ENCODE measurements at regions not wholly inside any gene's neighbourhood (a gene's known extent, or its start where the extent isn't known, plus 50 kb on each side); places are given as distances from the start of the nearest gene placed in this dataset.

DNA sequence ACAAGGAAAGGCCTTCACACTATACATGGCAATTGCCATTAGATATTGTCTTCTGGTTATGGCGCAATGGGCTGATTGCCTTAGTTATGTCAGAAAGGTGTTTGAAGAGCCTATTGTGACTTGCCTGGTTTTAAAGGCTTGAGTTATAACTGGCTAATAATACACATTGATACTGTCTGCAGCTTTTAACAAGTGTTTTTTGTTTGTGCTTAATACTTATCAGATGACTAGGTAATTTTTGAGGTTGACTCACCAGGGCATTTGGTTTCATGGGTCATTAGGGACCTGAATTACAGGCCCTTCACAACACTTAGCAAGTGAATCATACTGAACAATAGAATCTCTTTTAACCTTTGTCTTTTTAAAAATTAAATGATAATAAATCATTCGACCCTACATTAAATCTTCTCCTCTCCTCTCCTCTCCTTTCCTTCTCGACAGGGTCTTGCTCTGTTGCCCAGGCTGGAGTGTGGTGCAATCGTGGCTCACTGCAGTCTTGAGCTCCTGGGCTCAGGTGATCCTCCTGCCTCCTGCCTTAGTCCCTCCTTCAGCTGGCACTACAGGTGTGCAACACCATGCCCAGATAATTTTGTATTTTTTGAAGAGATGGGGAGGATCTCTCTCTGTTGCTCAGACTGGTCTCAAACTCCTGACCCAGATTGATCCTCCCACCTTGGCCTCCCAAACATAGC is 196.3 kb downstream of the JCAD start:
- Histone ChIP-seq H3K4me2 (ENCODE audit: insufficient read depth, low read length) (no peak overlapping the region), H4K20me1 (replicated peaks; ENCODE audit: control insufficient read depth, extremely low read depth, insufficient read depth, low read length) (no peaks in the 10 kb centered on the region), H3K9ac (replicated peaks; ENCODE audit: extremely low read depth, insufficient read depth, low read length) (no peak overlapping the region), H2AFZ (ENCODE audit: low read depth, low read length) (no peak overlapping the region), H3K9me1 (replicated peaks; ENCODE audit: control insufficient read depth, extremely low read depth, insufficient read depth, low read length) (no peaks in the 10 kb centered on the region), H3K79me2 (ENCODE audit: control insufficient read depth, insufficient read depth, low read length) (no peaks in the 10 kb centered on the region), H3K27ac (ENCODE audit: insufficient read depth, low read depth, low read length) (peak overlapping the region; percentile 60), H3K27me3 (ENCODE audit: control insufficient read depth in 2 of 2, insufficient read depth in 2 of 2, low read length in 2 of 2) (no peaks in the 10 kb centered on the region), H3K9me3 (replicated peaks; ENCODE audit: control insufficient read depth, insufficient read depth, low read length) (no peaks in the 10 kb centered on the region), H3K36me3 (ENCODE audit: control insufficient read depth in 2 of 2, extremely low read depth in 1 of 2, insufficient read depth in 2 of 2, low read length in 2 of 2) (no peaks in the 10 kb centered on the region), H3K4me3 (replicated peaks in 1 of 3; ENCODE audit: insufficient read depth in 1 of 3, low read depth in 1 of 3, low read length in 3 of 3) (no peak overlapping the region), H3K4me1 (ENCODE audit: control insufficient read depth, extremely low read depth, insufficient read depth, low read length) (peaks cover 22% of the 10 kb centered on the region)
- intact Hi-C loops (cut with micrococcal nuclease): loop anchor here (1.0 kb wide), 2 partner anchors 32 to 86 kb away; no protein-coding TSS in a partner anchor
- ChIA-PET CTCF (no interaction called here), POLR2A (no interaction called here)
- dilution Hi-C loops (cut with MboI; ENCODE audit: extremely low pct_ligation_motif_present, low sequenced_read_pairs): no loop called here
- BruUV-seq (replicated peaks): no TSS peak
- DNase-seq (ENCODE audit: low read depth, low spot score) (peak; percentile 78), FAIRE-seq (peak; percentile 31)
- peak; percentile 36 for TF ChIP-seq POLR2AphosphoS5 (IDR thresholded peaks at IDR 0.05; ENCODE audit: insufficient read depth, low read depth, low read length)
- peak; percentile 86 for TF ChIP-seq FOS (IDR thresholded peaks at IDR 0.05; ENCODE audit: borderline replicate concordance, insufficient read depth, low read length)
- peak; percentile 67 for TF ChIP-seq JUN (IDR thresholded peaks at IDR 0.05; ENCODE audit: borderline replicate concordance, insufficient read depth, insufficient read length, low read depth)
- peak; percentile 27 for TF ChIP-seq GATA2 (IDR thresholded peaks at IDR 0.05; ENCODE audit: insufficient read depth, insufficient read length, low read depth, low read length)
- no peak for TF ChIP-seq CTCF (IDR thresholded peaks at IDR 0.05; ENCODE audit: extremely low read depth in 1 of 2, insufficient read depth in 1 of 2, low read depth in 1 of 2, low read length in 2 of 2)

Measured in endothelial cell of umbilical vein (primary cell).